ENCODE measurements at regions not wholly inside any gene's neighbourhood (a gene's known extent, or its start where the extent isn't known, plus 50 kb on each side); places are given as distances from the start of the nearest gene placed in this dataset.

GRCh38 chr11:80993536-80993935 lies 1552.7 kb upstream of the TENM4 start:
- TF ChIP-seq CTCF (IDR thresholded peaks at IDR 0.05; ENCODE audit: control extremely low read depth, extremely low read depth) = no peak
- H3K4me3 ChIP-seq = no peak overlapping the region
- H3K9ac ChIP-seq (ENCODE audit: insufficient read depth in 1 of 2, low read length in 2 of 2) = no peak overlapping the region
- H3K36me3 ChIP-seq (ENCODE audit: control insufficient read depth in 4 of 4, insufficient read depth in 4 of 4, low read length in 4 of 4) = no peaks in the 10 kb centered on the region
- H3K9me3 ChIP-seq (ENCODE audit: control insufficient read depth in 4 of 4, insufficient read depth in 3 of 4, low read length in 3 of 4) = no peaks in the 10 kb centered on the region
- ATAC-seq (ENCODE audit: insufficient read depth, low FRiP score) (no peak), DNase-seq (no peak)
- H3K27ac ChIP-seq (ENCODE audit: low read depth in 1 of 2, low read length in 1 of 2) = no peak overlapping the region
- H3K4me1 ChIP-seq (ENCODE audit: control insufficient read depth in 5 of 5, insufficient read depth in 5 of 5, low read length in 5 of 5) = no peaks in the 10 kb centered on the region
- H3K27me3 ChIP-seq (ENCODE audit: control insufficient read depth in 3 of 3, insufficient read depth in 3 of 3, low read length in 2 of 3) = no peaks in the 10 kb centered on the region

GRCh38 chr11:80990885-80991284 lies 1550.1 kb upstream of the TENM4 start:
- Histone ChIP-seq H3K4me3 (no peak overlapping the region), H3K9me3 (ENCODE audit: control insufficient read depth in 4 of 4, insufficient read depth in 3 of 4, low read length in 3 of 4) (no peaks in the 10 kb centered on the region), H3K27me3 (ENCODE audit: control insufficient read depth in 3 of 3, insufficient read depth in 3 of 3, low read length in 2 of 3) (no peaks in the 10 kb centered on the region), H3K27ac (ENCODE audit: low read depth in 1 of 2, low read length in 1 of 2) (no peak overlapping the region), H3K36me3 (ENCODE audit: control insufficient read depth in 4 of 4, insufficient read depth in 4 of 4, low read length in 4 of 4) (no peaks in the 10 kb centered on the region), H3K4me1 (ENCODE audit: control insufficient read depth in 5 of 5, insufficient read depth in 5 of 5, low read length in 5 of 5) (no peaks in the 10 kb centered on the region), H3K9ac (ENCODE audit: insufficient read depth in 1 of 2, low read length in 2 of 2) (no peak overlapping the region)
- WGBS, 2 donors = 93 to 98% methylated on average over 2 of the region's 2 CpGs
- DNase-seq (no peak), ATAC-seq (ENCODE audit: insufficient read depth, low FRiP score) (no peak)
- no peak for TF ChIP-seq CTCF (IDR thresholded peaks at IDR 0.05; ENCODE audit: control extremely low read depth, extremely low read depth)

- no peak for TF ChIP-seq CTCF (IDR thresholded peaks at IDR 0.05; ENCODE audit: control extremely low read depth, extremely low read depth)
- 86 to 92% methylated on average over 1 of the region's 1 CpG for WGBS, 2 donors
Measured at GRCh38 chr11:80987171-80987570, 1546.3 kb upstream of the TENM4 start.

GRCh38 chr11:80986421-80987074 lies 1545.7 kb upstream of the TENM4 start:
- Histone ChIP-seq H3K36me3 (ENCODE audit: control insufficient read depth in 4 of 4, insufficient read depth in 4 of 4, low read length in 4 of 4) (no peaks in the 10 kb centered on the region), H3K27me3 (ENCODE audit: control insufficient read depth in 3 of 3, insufficient read depth in 3 of 3, low read length in 2 of 3) (no peaks in the 10 kb centered on the region), H3K9me3 (ENCODE audit: control insufficient read depth in 4 of 4, insufficient read depth in 3 of 4, low read length in 3 of 4) (peaks cover 0 to 2% (median 0%) of the 10 kb centered on the region in 4 donors), H3K27ac (ENCODE audit: low read depth in 1 of 2, low read length in 1 of 2) (no peak overlapping the region), H3K9ac (ENCODE audit: insufficient read depth in 1 of 2, low read length in 2 of 2) (no peak overlapping the region), H3K4me1 (ENCODE audit: control insufficient read depth in 5 of 5, insufficient read depth in 5 of 5, low read length in 5 of 5) (no peaks in the 10 kb centered on the region), H3K4me3 (no peak overlapping the region)
- ATAC-seq (ENCODE audit: insufficient read depth, low FRiP score) = no peak
- TF ChIP-seq CTCF (IDR thresholded peaks at IDR 0.05; ENCODE audit: control extremely low read depth, extremely low read depth) = no peak
- DNase-seq = no peak
- 81 to 90% methylated on average over 1 of the region's 1 CpG for WGBS, 2 donors

More at GRCh38 chr11:80987171-80987570, 1546.3 kb upstream of the TENM4 start:
- no peaks in the 10 kb centered on the region for H3K27me3 ChIP-seq (ENCODE audit: control insufficient read depth in 3 of 3, insufficient read depth in 3 of 3, low read length in 2 of 3)
- no peak for ATAC-seq (ENCODE audit: insufficient read depth, low FRiP score)
- H3K36me3 ChIP-seq (ENCODE audit: control insufficient read depth in 4 of 4, insufficient read depth in 4 of 4, low read length in 4 of 4) = no peaks in the 10 kb centered on the region
- H3K4me1 ChIP-seq (ENCODE audit: control insufficient read depth in 5 of 5, insufficient read depth in 5 of 5, low read length in 5 of 5) = no peaks in the 10 kb centered on the region
- H3K27ac ChIP-seq (ENCODE audit: low read depth in 1 of 2, low read length in 1 of 2) = no peak overlapping the region
- no peak overlapping the region for H3K4me3 ChIP-seq
- H3K9me3 ChIP-seq (ENCODE audit: control insufficient read depth in 4 of 4, insufficient read depth in 3 of 4, low read length in 3 of 4) = peaks cover 0 to under 1% (median 0%) of the 10 kb centered on the region in 4 donors
- DNase-seq = no peak
- H3K9ac ChIP-seq (ENCODE audit: insufficient read depth in 1 of 2, low read length in 2 of 2) = no peak overlapping the region

Data from lung (tissue), 11 donors.